Thyroid gland (tissue), 4 donors: ENCODE measurements at regions not wholly inside any gene's neighbourhood (a gene's known extent, or its start where the extent isn't known, plus 50 kb on each side); places are given as distances from the start of the nearest gene placed in this dataset.

Experiments used
- DNase-seq, 2 donors: peaks; one replicate each; pipeline ENCODE4 v3.0.0-alpha.2; 2019
- H3K27ac ChIP-seq, 3 donors: fragments of 200-600 bp; sonication (generic); 1 replicate in 2 of 3; 2 replicates in 1 of 3; pipeline ENCODE4 v1.5.1; 2016 to 2019; ENCODE audit warnings: mild to moderate bottlenecking in 1 of 3, moderate library complexity in 1 of 3
- H3K27me3 ChIP-seq: fragments of 200-600 bp; sonication (generic); one replicate; pipeline ENCODE4 v1.5.1; 2019
- H3K36me3 ChIP-seq, 2 donors: fragments of 200-600 bp; sonication (generic); one replicate each; pipeline ENCODE4 v1.5.1; 2016 to 2019
- H3K4me1 ChIP-seq, 2 donors: fragments of 200-600 bp; sonication (generic); one replicate each; pipeline ENCODE4 v1.5.1; 2017 to 2019
- H3K4me3 ChIP-seq, 3 donors: fragments of 200-600 bp; sonication (generic); replicated peaks in 1 of 3; 1 replicate in 2 of 3; 2 replicates in 1 of 3; pipeline ENCODE4 v1.5.1; 2016; ENCODE audit warnings: mild to moderate bottlenecking in 1 of 3
- H3K9me3 ChIP-seq: fragments of 200-600 bp; sonication (generic); one replicate; pipeline ENCODE4 v1.5.1; 2017
- CTCF ChIP-seq, 6 experiments: fragments of 200-600 bp in 3 of 6; fragments of 450-650 bp in 3 of 6; sonication (generic) in 3 of 6; IDR thresholded peaks; one replicate each; pipeline ENCODE4 v1.5.1; 2016 to 2019; ENCODE audit warnings: antibody characterized with exemption in 6 of 6, mild to moderate bottlenecking in 2 of 6, inconsistent platforms in 1 of 6, moderate library complexity in 1 of 6
- POLR2A ChIP-seq, 2 donors: fragments of 450-650 bp; IDR thresholded peaks; one replicate each; pipeline ENCODE4 v1.6.1; 2017; ENCODE audit warnings: antibody characterized with exemption in 2 of 2, mild to moderate bottlenecking in 2 of 2, moderate library complexity in 1 of 2
- WGBS, 2 donors: methylation state at CpG; one replicate each; pipeline ENCODE4 v1.1.5; 2017; 5-methylcytosine and 5-hydroxymethylcytosine counted together
- intact Hi-C: fragments of 100-400 bp; cut with DNase I; formaldehyde crosslinking; loops from one replicate; pipeline ENCODE4 v1.15.1; 2023

GRCh38 chr21:31398574-31398973 lies 54.5 kb upstream of the TIAM1 start:
- intact Hi-C loops = no loop called here
- 86 to 88% methylated on average over 5 of the region's 5 CpGs for WGBS, 2 donors
- Histone ChIP-seq H3K36me3 (no peaks in the 10 kb centered on the region), H3K27me3 (no peaks in the 10 kb centered on the region), H3K4me1 (no peaks in the 10 kb centered on the region), H3K9me3 (no peaks in the 10 kb centered on the region), H3K27ac (no peak overlapping the region), H3K4me3 (no peak overlapping the region)
- no peak for DNase-seq
- TF ChIP-seq CTCF (IDR thresholded peaks at IDR 0.05) = no peak
- no peak for TF ChIP-seq POLR2A (IDR thresholded peaks at IDR 0.05)

DNA sequence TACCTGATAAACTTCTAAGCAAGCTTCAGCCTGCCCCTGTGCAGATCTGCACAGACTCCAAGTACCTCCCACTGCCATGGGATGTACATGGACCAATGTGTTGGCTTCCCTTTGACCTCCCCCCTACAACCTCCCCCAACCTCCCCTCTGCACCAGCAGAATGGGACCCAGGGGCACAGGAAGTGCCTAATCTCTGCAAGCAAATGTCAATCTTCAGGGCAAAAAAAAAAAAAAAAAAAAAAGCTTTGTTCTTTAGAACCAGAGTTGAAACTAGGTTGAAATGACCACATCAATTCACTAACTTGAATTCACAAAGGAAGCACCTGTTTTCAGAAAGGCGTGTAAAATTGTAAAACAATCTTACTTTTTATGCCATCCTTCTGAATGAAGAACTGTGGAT lies 53.9 kb upstream of the TIAM1 start:
- no peaks in the 10 kb centered on the region for H3K27me3 ChIP-seq
- no peak for DNase-seq
- H3K27ac ChIP-seq = no peak overlapping the region
- H3K4me1 ChIP-seq = no peaks in the 10 kb centered on the region
- TF ChIP-seq CTCF (IDR thresholded peaks at IDR 0.05) (no peak), POLR2A (IDR thresholded peaks at IDR 0.05) (no peak)
- no peaks in the 10 kb centered on the region for H3K36me3 ChIP-seq
- no peak overlapping the region for H3K4me3 ChIP-seq
- 64 to 88% methylated on average over 1 of the region's 1 CpG for WGBS, 2 donors
- intact Hi-C loops = no loop called here
- H3K9me3 ChIP-seq = no peaks in the 10 kb centered on the region

GRCh38 chr21:31397515-31397926 lies 53.5 kb upstream of the TIAM1 start:
- Histone ChIP-seq H3K9me3 (no peaks in the 10 kb centered on the region), H3K4me1 (no peaks in the 10 kb centered on the region), H3K36me3 (no peaks in the 10 kb centered on the region), H3K4me3 (no peak overlapping the region), H3K27me3 (no peaks in the 10 kb centered on the region), H3K27ac (no peak overlapping the region)
- intact Hi-C loops = no loop called here
- DNase-seq = no peak
- 53 to 63% methylated on average over 5 of the region's 5 CpGs for WGBS, 2 donors
- TF ChIP-seq POLR2A (IDR thresholded peaks at IDR 0.05) (no peak), CTCF (IDR thresholded peaks at IDR 0.05) (no peak)

DNA sequence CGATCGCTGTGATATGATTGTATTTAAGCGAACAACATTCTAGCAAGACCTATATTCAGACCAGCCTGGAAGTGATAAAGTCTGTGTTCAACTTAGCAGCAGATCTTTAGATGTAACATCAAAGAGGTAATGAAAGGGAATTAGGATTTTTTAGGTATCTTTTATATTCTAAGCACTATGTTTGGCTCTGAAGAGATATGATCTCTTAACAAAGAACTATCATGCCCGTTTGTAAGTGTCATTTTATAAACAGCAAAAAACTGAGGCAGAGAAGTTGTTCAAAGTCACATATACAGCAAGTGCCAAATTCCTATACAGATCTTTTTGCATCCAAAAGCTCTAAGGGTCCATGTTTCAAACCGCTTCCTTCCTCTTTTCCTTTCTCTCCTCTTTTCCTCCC lies 53.0 kb upstream of the TIAM1 start:
- WGBS, 2 donors = 88% methylated on average over 5 of the region's 5 CpGs
- DNase-seq = no peak
- intact Hi-C loops = no loop called here

GRCh38 chr21:31396399-31396798 lies 52.3 kb upstream of the TIAM1 start:
- no peaks in the 10 kb centered on the region for H3K4me1 ChIP-seq
- H3K9me3 ChIP-seq = no peaks in the 10 kb centered on the region
- no peak overlapping the region for H3K27ac ChIP-seq
- H3K36me3 ChIP-seq = no peaks in the 10 kb centered on the region
- intact Hi-C loops = no loop called here
- no peaks in the 10 kb centered on the region for H3K27me3 ChIP-seq
- WGBS, 2 donors = 96 to 99% methylated on average over 4 of the region's 4 CpGs
- no peak for DNase-seq
- H3K4me3 ChIP-seq = no peak overlapping the region
- TF ChIP-seq CTCF (IDR thresholded peaks at IDR 0.05) (no peak), POLR2A (IDR thresholded peaks at IDR 0.05) (no peak)

More for the DNA sequence above, 53.0 kb upstream of the TIAM1 start:
- Histone ChIP-seq H3K27ac (no peak overlapping the region), H3K4me3 (no peak overlapping the region), H3K36me3 (no peaks in the 10 kb centered on the region), H3K9me3 (no peaks in the 10 kb centered on the region), H3K27me3 (no peaks in the 10 kb centered on the region), H3K4me1 (no peaks in the 10 kb centered on the region)
- no peak for TF ChIP-seq CTCF (IDR thresholded peaks at IDR 0.05)
- TF ChIP-seq POLR2A (IDR thresholded peaks at IDR 0.05) = no peak
